Stimulated activated naive CD8-positive, alpha-beta T cell treated with anti-CD3 and anti-CD28 coated beads, Interleukin-15, Interleukin-2, amounts not matched to agents 100 ng/mL and 50 ng/mL, for 24 hours (primary cell): ENCODE measurements at regions not wholly inside any gene's neighbourhood (a gene's known extent, or its start where the extent isn't known, plus 50 kb on each side); places are given as distances from the start of the nearest gene placed in this dataset.

Experiments used
- H3K27ac Mint-ChIP-seq: one replicate; pipeline ENCODE4 v1.8.0; 2021; ENCODE audit warnings: mild to moderate bottlenecking, mixed read lengths
- H3K27me3 Mint-ChIP-seq: one replicate; pipeline ENCODE4 v1.8.0; 2021; ENCODE audit warnings: mixed read lengths
- H3K36me3 Mint-ChIP-seq: one replicate; pipeline ENCODE4 v1.8.0; 2021; ENCODE audit warnings: low read depth, mixed read lengths
- H3K4me1 Mint-ChIP-seq: one replicate; pipeline ENCODE4 v1.8.0; 2021; ENCODE audit warnings: low read depth, mixed read lengths
- H3K4me3 Mint-ChIP-seq: one replicate; pipeline ENCODE4 v1.8.0; 2021; ENCODE audit warnings: mild to moderate bottlenecking, mixed read lengths
- H3K9me3 Mint-ChIP-seq: one replicate; pipeline ENCODE4 v1.8.0; 2021; ENCODE audit warnings: mixed read lengths

DNA sequence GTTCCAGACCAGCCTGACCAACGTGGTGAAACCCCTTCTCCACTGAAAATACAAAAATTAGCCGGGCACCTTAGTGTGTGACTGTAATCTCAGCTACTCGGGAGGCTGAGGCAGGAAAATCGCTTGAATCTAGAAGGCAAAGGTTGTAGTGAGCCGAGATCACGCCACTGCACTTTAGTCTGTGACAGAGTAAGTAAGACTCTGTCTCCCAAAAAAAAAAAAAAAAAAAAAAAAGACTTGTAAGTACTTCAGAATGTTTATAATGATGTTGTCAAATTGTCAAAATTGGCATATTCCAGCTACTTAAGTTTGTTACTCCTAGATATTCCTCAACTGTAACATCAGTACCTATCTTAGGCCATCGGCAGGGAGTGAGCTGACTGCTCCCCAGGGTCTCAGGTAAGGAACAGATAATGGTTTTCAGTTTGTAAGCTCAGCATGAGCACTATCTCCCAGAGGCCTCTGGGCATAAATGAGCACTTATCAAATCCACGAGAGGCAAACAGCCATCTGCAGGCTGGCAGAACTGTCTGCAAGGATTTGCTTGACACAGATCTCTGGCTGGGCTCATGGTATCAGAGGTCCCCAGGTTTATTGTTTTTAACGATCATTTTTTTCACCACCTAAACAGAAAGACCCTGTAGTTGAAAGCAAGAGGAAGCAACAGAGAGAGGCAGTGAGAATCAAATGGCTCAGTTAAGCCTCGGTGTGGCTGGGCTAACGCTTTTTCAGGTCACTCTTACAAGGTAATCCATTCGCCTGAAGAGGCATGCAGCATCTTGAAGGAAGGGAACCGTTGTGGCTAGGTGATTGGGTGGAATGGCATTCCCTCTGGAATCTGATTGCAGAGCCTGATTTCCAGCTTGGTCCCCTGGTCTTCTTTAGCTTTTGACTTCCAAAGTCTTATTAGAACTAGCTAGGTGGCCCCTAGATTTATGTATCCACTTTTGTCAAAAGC, 115.9 kb downstream of the LY86 start:
- H3K27ac Mint-ChIP-seq = no peak overlapping the region
- H3K4me3 Mint-ChIP-seq = no peak overlapping the region
- H3K9me3 Mint-ChIP-seq = no peaks in the 10 kb centered on the region
- H3K4me1 Mint-ChIP-seq = no peaks in the 10 kb centered on the region
- H3K36me3 Mint-ChIP-seq = no peaks in the 10 kb centered on the region
- H3K27me3 Mint-ChIP-seq = peaks cover 23% of the 10 kb centered on the region

DNA sequence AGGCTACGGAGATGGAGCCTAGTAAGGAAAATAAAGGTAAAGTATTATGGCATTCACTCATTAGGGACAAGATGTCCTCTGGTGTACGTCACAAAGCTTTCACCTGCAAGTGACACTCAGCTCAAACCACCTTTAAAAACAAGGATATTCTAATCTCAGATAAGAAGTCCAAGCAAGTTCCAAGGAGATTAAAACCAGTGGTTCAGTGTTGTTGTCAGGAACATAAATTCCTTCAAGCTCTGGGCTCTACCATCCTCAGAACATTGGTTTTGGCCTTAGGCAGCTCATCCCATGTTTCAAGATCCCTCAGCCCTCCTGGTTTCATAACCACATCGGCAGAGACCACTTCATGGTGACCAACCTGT, 116.5 kb downstream of the LY86 start:
- Mint-ChIP-seq H3K9me3 (no peaks in the 10 kb centered on the region), H3K36me3 (no peaks in the 10 kb centered on the region), H3K4me1 (no peaks in the 10 kb centered on the region), H3K27me3 (peaks cover 26% of the 10 kb centered on the region), H3K27ac (no peak overlapping the region), H3K4me3 (no peak overlapping the region)

DNA sequence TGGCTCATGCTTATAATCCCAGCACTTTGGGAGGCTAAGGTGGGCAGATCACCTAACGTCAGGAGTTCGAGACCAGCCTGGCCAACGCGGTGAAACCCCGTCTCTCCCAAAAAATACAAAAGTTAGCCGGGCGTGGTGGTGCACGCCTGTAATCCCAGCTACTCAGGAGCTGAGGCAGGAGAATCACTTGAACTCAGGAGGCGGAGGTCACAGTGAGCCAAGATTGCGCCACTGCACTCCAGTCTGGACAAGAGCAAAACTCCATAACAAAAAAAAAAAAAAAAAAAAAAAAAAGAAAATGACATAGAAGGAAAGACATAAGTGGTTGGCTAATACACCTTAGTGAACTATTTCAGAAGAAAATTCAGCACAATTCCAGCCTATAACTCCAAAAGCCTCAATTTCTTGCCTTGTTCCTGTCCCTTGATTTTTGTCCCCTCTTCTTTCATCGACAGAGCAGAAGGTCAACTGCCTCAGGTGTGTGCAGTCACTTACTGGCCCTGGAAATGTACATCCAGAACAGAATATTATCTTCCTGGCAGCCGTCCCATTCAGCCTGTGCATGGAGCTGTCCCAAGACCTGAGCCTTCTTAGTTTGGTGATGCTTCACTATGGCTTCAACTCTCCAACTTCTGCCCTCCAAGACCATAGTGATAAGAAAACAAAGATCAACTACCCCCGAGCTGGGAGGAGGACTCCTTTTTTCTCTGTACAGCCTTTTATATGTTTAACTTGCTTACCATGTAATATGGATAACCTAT, 117.6 kb downstream of the LY86 start:
- Mint-ChIP-seq H3K27ac (no peak overlapping the region), H3K27me3 (peaks cover 26% of the 10 kb centered on the region), H3K9me3 (no peaks in the 10 kb centered on the region), H3K4me3 (no peak overlapping the region), H3K4me1 (peaks cover 4% of the 10 kb centered on the region), H3K36me3 (no peaks in the 10 kb centered on the region)

DNA sequence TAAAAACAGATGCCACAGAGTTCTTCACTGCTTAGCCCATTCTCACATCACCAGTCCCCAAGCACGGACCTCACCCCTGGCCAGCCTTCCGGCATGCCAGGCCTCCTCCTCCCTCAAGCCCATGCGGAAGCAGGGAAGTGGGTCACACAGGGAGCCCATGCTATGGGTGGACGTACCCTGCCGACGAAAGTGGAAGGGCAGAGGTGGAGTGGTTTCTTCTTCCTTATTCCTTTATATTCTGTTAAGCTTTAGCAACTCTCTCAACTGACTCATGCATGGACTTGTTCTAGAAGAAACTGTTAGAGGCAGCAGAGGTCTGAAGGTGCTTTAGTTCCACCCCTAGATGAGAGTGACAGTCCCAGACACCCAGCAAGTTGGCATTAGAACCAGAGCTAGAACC, 118.6 kb downstream of the LY86 start:
- Mint-ChIP-seq H3K27me3 (peaks cover 27% of the 10 kb centered on the region), H3K36me3 (no peaks in the 10 kb centered on the region), H3K4me1 (peaks cover 14% of the 10 kb centered on the region), H3K4me3 (no peak overlapping the region), H3K27ac (no peak overlapping the region), H3K9me3 (no peaks in the 10 kb centered on the region)

DNA sequence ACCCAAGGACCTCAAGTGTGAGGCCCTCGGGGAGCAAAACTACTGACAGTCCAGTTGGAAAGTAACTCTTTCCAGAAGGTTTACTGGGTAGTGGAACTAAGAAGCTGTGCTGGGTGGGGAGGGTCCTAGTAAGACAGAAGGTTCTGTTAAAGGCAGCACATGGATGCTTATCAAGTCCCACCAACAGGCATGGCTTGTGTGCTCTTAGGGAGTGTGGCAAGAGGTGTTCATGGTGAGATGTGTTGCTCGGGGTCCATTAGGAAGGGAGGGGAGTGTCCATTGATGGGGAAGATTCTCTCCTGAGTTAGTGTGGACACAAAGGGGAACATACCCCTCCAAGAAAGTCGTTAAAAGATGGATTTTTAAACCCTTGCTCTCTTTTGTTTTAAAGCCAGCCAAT, 120.6 kb downstream of the LY86 start:
- H3K9me3 Mint-ChIP-seq = no peaks in the 10 kb centered on the region
- H3K4me1 Mint-ChIP-seq = peaks cover 30% of the 10 kb centered on the region
- peaks cover 36% of the 10 kb centered on the region for H3K27me3 Mint-ChIP-seq
- H3K27ac Mint-ChIP-seq = no peak overlapping the region
- H3K36me3 Mint-ChIP-seq = no peaks in the 10 kb centered on the region
- no peak overlapping the region for H3K4me3 Mint-ChIP-seq

DNA sequence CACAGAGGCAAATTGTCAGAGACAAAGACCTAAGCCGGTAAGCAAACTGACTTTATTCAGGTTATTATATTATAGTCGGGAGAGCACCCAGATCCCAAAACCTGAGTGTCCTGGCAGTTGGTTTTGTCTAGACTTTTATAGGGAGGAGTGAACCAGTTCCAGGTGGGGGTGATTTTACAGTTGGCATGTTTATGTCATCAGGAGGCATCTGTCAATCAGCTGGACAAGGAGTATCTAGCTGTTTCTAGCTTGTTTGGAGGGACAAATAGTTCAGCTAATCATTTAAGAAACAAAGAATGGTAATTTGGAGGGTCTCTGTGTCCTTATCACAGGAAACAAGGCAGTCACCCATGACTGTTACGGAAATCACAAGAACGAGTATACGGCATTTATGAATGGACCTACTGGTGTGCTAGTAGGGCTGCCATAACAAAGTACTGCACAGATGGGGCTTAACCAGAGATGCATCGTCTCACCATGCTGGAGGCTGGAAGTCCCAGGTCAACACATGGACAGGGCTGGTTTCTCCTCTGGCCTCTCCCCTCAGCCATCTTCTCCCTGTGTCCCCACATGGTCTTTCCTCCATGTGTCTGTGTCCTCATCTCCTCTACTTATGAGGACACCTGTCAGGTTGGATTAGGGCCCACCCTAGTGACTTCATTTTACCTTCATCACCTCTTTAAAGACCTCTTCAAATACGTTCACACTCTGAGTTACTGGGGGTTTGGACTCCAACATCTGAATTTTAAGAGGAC, 122.7 kb downstream of the LY86 start:
- Mint-ChIP-seq H3K4me3 (peak overlapping the region; percentile 34), H3K27ac (no peak overlapping the region), H3K27me3 (peaks cover 36% of the 10 kb centered on the region), H3K36me3 (no peaks in the 10 kb centered on the region), H3K4me1 (peaks cover 31% of the 10 kb centered on the region), H3K9me3 (no peaks in the 10 kb centered on the region)

DNA sequence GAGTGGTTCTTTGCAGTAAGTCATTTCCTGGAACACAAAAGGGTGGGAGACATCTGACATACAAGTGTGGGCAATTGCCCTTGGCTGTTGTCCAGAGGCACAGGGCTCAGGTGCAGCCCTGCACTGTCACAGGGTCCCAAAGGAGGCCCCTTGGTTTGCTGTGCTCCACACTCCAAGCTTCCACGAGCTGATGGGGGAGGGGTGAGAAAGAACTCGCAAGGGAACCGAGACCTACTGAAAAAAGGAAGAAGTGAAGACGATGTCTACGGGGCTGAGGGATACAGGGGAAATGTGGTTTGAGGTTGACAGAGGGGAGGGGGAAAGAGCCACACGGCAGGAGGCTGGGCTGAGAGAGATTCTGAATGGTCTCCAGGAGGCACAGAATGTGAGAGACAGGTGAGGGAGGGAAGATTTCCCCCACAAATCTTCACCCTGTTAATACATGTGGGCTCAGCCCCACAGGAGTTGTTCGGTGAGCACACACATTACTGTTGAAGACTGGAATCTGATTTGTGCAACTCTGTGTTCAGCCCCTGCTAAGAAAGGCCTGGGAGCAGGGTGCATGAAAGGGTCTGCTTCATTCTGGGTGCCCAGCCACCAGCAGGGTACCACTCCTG, 123.4 kb downstream of the LY86 start:
- H3K27ac Mint-ChIP-seq = peak overlapping the region; percentile 69
- no peaks in the 10 kb centered on the region for H3K36me3 Mint-ChIP-seq
- H3K27me3 Mint-ChIP-seq = peaks cover 36% of the 10 kb centered on the region
- H3K4me3 Mint-ChIP-seq = peak overlapping the region; percentile 34
- H3K9me3 Mint-ChIP-seq = no peaks in the 10 kb centered on the region
- peaks cover 31% of the 10 kb centered on the region for H3K4me1 Mint-ChIP-seq

DNA sequence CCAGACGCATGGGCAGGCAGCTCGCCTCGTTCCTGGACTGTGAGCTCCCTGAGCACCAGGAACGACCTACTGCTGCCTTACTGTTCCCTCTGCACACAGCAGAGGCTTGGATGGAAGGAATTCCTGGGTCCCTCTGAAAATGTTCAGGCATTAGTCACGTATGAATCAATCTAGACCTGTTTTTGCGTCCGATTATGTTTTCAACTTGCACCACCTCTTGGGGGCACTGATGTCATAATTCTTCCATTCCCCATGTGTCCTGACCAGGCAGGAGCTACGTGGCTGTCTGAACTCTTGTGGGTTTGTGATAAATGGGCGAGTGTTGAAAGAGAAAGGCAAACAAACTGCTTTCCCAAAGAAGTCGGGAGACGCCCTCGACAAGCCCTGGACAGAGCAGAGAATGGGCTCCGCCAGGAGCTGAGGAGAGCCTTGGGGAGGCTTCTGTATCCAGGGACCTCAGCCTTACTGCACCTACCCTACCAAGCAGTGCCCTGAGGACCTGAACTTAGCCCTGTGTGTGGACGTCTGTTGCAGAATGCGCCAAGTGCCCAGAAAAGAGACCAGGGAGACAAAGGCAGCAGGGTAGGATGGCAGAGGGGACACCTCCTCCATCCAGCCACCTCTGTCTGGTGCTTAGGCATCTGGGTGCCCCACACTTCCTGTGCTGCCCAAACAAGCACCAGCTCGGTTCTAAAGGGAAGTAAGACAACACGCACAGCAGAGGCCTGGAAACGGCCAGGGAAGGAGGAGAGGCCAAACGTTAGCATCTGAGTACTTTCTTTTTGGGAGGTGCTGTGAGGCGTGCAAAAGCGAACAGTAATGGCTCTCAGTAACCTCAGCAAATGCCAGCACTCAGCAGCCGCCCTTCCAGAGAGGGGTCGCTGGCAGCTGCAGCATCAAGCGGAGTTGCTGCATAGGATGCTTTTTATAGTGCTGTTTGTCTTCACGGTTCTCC, 124.2 kb downstream of the LY86 start:
- Mint-ChIP-seq H3K36me3 (no peaks in the 10 kb centered on the region), H3K4me3 (peak overlapping the region; percentile 17)

DNA sequence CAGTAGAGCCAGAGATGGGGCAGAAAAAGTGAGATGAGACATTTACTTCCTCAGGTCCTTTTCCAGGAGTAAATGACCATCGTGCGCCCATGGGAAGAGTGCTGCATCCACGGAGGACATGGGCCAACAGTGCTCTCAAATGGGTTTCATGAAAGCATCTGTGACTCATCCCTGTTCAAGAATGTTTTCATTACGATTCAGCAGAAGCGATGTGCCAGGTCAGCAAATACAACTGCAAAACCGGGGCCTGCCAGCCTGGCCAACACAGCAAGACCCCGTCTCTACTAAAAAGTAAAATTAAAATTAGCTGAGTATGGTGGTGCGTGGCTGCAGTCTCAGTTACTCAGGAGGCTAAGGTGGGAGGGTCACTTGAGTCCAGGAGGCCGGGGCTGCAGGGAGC, 125.1 kb downstream of the LY86 start:
- Mint-ChIP-seq H3K27me3 (peaks cover 36% of the 10 kb centered on the region), H3K27ac (no peak overlapping the region), H3K36me3 (no peaks in the 10 kb centered on the region), H3K4me1 (peaks cover 35% of the 10 kb centered on the region), H3K9me3 (no peaks in the 10 kb centered on the region), H3K4me3 (no peak overlapping the region)

More for the DNA sequence above, 124.2 kb downstream of the LY86 start:
- Mint-ChIP-seq H3K27ac (peak overlapping the region; percentile 12), H3K9me3 (no peaks in the 10 kb centered on the region), H3K27me3 (peaks cover 36% of the 10 kb centered on the region), H3K4me1 (peaks cover 31% of the 10 kb centered on the region)

DNA sequence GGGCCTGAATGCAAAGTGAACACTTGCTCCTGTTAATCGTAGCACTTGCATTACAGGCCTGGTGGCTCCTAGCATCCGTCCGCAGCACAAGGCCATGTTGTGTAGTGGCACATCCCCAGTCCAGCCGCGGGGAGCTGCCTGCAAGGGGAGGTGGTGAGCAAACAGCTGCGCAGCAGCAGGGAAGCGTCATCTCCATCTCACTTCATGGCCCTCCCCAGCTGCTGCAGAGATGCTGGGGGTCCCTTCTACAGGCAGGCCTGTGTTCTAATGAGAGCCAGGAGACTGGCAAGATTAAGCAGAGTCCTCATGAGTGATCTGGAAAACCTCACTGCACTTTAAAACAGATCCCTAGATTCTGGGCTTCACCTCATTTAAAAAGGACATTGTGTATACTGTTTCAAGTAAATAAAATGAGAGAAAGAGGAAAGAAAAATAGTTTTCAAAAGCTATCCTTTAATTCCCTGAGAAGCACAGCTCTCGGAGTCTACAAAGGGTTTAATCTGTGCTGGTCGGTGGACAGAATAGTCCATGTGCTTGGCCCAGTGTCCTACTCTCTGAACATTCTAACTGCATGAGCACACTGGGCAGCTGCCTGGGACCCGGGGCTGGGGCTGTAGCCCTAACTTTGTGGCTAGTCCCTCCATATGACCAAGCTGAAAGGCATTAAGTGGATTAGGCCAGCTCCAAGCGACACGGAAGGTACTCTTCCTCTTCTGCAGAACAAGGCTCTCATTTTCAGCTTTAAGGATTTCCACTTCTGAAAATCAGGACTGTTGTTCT, 125.8 kb downstream of the LY86 start:
- H3K4me1 Mint-ChIP-seq = peaks cover 35% of the 10 kb centered on the region
- no peak overlapping the region for H3K27ac Mint-ChIP-seq
- H3K36me3 Mint-ChIP-seq = no peaks in the 10 kb centered on the region
- peaks cover 31% of the 10 kb centered on the region for H3K27me3 Mint-ChIP-seq
- H3K9me3 Mint-ChIP-seq = no peaks in the 10 kb centered on the region
- H3K4me3 Mint-ChIP-seq = no peak overlapping the region

DNA sequence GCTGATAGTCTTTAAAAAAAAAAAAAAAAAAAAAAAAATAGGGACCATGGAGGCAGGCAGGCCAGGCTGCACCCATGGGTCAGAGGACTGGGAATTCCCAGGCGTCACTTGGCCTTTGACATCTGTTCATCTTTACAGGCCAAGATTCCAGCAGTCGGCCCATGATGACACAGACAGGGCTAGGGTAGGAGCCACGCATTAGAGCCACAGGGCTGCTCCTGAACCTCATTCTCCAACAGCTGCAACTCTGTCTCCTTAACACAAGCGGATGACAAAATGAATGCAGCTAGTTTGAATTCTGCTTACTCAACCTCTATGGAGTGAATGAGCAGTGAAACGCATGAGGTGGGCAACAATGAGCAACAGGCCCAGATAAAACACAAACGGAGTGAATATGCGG, 126.4 kb downstream of the LY86 start:
- H3K27me3 Mint-ChIP-seq = peaks cover 29% of the 10 kb centered on the region
- no peaks in the 10 kb centered on the region for H3K36me3 Mint-ChIP-seq

DNA sequence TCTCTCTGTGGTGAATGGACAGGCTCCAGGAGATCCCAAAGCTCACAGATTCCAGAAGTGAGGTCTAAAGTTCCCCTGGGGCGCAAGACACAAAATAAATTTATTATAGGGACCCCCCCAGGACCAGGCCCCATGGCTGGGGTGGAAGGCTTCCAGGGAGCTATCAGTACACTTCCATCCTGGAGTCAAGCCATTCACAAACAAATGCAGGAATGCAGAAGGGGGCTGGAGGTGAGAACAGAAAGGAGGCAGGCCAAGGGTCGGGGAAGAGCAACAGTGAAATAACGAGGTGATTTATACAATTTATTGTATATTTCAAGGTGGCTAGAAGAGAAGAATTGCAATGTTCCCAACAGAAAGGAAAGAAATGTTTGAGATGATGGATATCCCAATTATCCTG, 126.9 kb downstream of the LY86 start:
- Mint-ChIP-seq H3K27me3 (peaks cover 23% of the 10 kb centered on the region), H3K4me1 (peaks cover 35% of the 10 kb centered on the region), H3K4me3 (no peak overlapping the region), H3K36me3 (no peaks in the 10 kb centered on the region), H3K9me3 (no peaks in the 10 kb centered on the region), H3K27ac (no peak overlapping the region)

More for the DNA sequence above, 126.4 kb downstream of the LY86 start:
- Mint-ChIP-seq H3K4me1 (peaks cover 35% of the 10 kb centered on the region), H3K4me3 (no peak overlapping the region), H3K27ac (no peak overlapping the region), H3K9me3 (no peaks in the 10 kb centered on the region)
